ENCODE measurements at regions not wholly inside any gene's neighbourhood (a gene's known extent, or its start where the extent isn't known, plus 50 kb on each side); places are given as distances from the start of the nearest gene placed in this dataset.

GRCh38 chr6:132936646-132937045 is 122.3 kb downstream of the RPS12 start:
- TF ChIP-seq CTCF (IDR thresholded peaks at IDR 0.05): no peak
- TF ChIP-seq EZH2 (IDR thresholded peaks at IDR 0.05; ENCODE audit: borderline replicate concordance, insufficient read depth, low read depth, low read length, poor library complexity, severe bottlenecking): no peak
